Activated naive CD4-positive, alpha-beta T cell treated with Interleukin-2 at 50 U/mL for 16 hours (primary cell): ENCODE measurements at regions not wholly inside any gene's neighbourhood (a gene's known extent, or its start where the extent isn't known, plus 50 kb on each side); places are given as distances from the start of the nearest gene placed in this dataset.

Experiments used
- DNase-seq: peaks from one replicate; pipeline ENCODE4 v3.0.0-alpha.2; 2020

GRCh38 chr5:105840800-105841199 lies 1829.9 kb downstream of the EFNA5 start:
- no peak for DNase-seq

GRCh38 chr5:105836887-105837286 lies 1833.8 kb downstream of the EFNA5 start:
- DNase-seq: no peak

GRCh38 chr5:105836268-105836667 lies 1834.5 kb downstream of the EFNA5 start:
- DNase-seq: no peak

- DNase-seq: no peak
Measured at GRCh38 chr5:105828821-105829220, 1841.9 kb downstream of the EFNA5 start.

- DNase-seq: no peak
Measured at GRCh38 chr5:105821800-105822199, 1848.9 kb downstream of the EFNA5 start.

- DNase-seq: no peak
Measured at GRCh38 chr5:105817914-105818313, 1852.8 kb downstream of the EFNA5 start.

GRCh38 chr5:105817416-105817815 lies 1853.3 kb downstream of the EFNA5 start:
- no peak for DNase-seq

- DNase-seq: no peak
Measured at GRCh38 chr5:105816961-105817360, 1853.8 kb downstream of the EFNA5 start.

- no peak for DNase-seq
Measured at GRCh38 chr5:105812304-105812703, 1858.4 kb downstream of the EFNA5 start.

- DNase-seq: no peak
Measured at GRCh38 chr5:105807951-105808350, 1862.8 kb downstream of the EFNA5 start.

GRCh38 chr5:105807290-105807689 lies 1863.4 kb downstream of the EFNA5 start:
- DNase-seq: no peak

GRCh38 chr5:105806596-105806995 lies 1864.1 kb downstream of the EFNA5 start:
- DNase-seq: no peak

- DNase-seq: no peak
Measured at GRCh38 chr5:105803431-105803830, 1867.3 kb downstream of the EFNA5 start.

GRCh38 chr5:105794578-105794977 lies 1876.2 kb downstream of the EFNA5 start:
- DNase-seq: no peak

- DNase-seq: no peak
Measured at GRCh38 chr5:105789246-105789645, 1881.5 kb downstream of the EFNA5 start.

- DNase-seq: no peak
Measured at GRCh38 chr5:105783811-105784210, 1886.9 kb downstream of the EFNA5 start.

GRCh38 chr5:105782501-105782900 lies 1888.2 kb downstream of the EFNA5 start:
- DNase-seq: no peak

GRCh38 chr5:105773241-105773640 lies 1897.5 kb downstream of the EFNA5 start:
- no peak for DNase-seq

GRCh38 chr5:105767267-105767666 lies 1903.5 kb downstream of the EFNA5 start:
- no peak for DNase-seq

- no peak for DNase-seq
Measured at GRCh38 chr5:105762728-105763127, 1908.0 kb downstream of the EFNA5 start.

- no peak for DNase-seq
Measured at GRCh38 chr5:105754056-105754455, 1916.7 kb downstream of the EFNA5 start.

GRCh38 chr5:105752801-105753200 lies 1917.9 kb downstream of the EFNA5 start:
- no peak for DNase-seq

- no peak for DNase-seq
Measured at GRCh38 chr5:105751908-105752307, 1918.8 kb downstream of the EFNA5 start.

GRCh38 chr5:105745111-105745510 lies 1925.6 kb downstream of the EFNA5 start:
- no peak for DNase-seq

- DNase-seq: no peak
Measured at GRCh38 chr5:105740242-105740641, 1930.5 kb downstream of the EFNA5 start.

- no peak for DNase-seq
Measured at GRCh38 chr5:105739732-105740131, 1931.0 kb downstream of the EFNA5 start.
